CD4-positive, alpha-beta T cell treated with Interleukin-15 for 4 hours (primary cell): ENCODE measurements at regions not wholly inside any gene's neighbourhood (a gene's known extent, or its start where the extent isn't known, plus 50 kb on each side); places are given as distances from the start of the nearest gene placed in this dataset.

Source experiments
- DNase-seq: peaks from one replicate; pipeline ENCODE4 v3.0.0-alpha.2; 2020; ENCODE audit warnings: low spot score

- no peak for DNase-seq
These were observed 215.0 kb upstream of the ZFHX3 start for GRCh38 chr16:73262931-73263330.

GRCh38 chr16:73255031-73255430 lies 207.1 kb upstream of the ZFHX3 start:
- DNase-seq, result no peak

GRCh38 chr16:73253922-73254480 lies 206.1 kb upstream of the ZFHX3 start:
- DNase-seq, result no peak

- no peak for DNase-seq
These were observed 204.5 kb upstream of the ZFHX3 start for GRCh38 chr16:73252446-73252845.

- no peak for DNase-seq
These were observed 203.7 kb upstream of the ZFHX3 start for GRCh38 chr16:73251608-73252007.

- no peak for DNase-seq
These were observed 200.4 kb upstream of the ZFHX3 start for GRCh38 chr16:73248316-73248715.

- no peak for DNase-seq
These were observed 193.0 kb upstream of the ZFHX3 start for GRCh38 chr16:73240920-73241319.

GRCh38 chr16:73237601-73238000 lies 189.7 kb upstream of the ZFHX3 start:
- no peak for DNase-seq

- DNase-seq, result no peak
These were observed 186.6 kb upstream of the ZFHX3 start for GRCh38 chr16:73234496-73234895.

GRCh38 chr16:73233846-73234424 lies 186.0 kb upstream of the ZFHX3 start:
- DNase-seq, result no peak

- no peak for DNase-seq
These were observed 185.4 kb upstream of the ZFHX3 start for GRCh38 chr16:73233329-73233765.

- no peak for DNase-seq
These were observed 184.8 kb upstream of the ZFHX3 start for GRCh38 chr16:73232555-73233328.

- DNase-seq, result no peak
These were observed 184.1 kb upstream of the ZFHX3 start for GRCh38 chr16:73231944-73232554.

GRCh38 chr16:73231379-73231778 lies 183.5 kb upstream of the ZFHX3 start:
- DNase-seq, result no peak

GRCh38 chr16:73230651-73231050 lies 182.7 kb upstream of the ZFHX3 start:
- no peak for DNase-seq

- no peak for DNase-seq
These were observed 180.7 kb upstream of the ZFHX3 start for GRCh38 chr16:73228649-73229048.

- DNase-seq, result no peak
These were observed 178.7 kb upstream of the ZFHX3 start for GRCh38 chr16:73226675-73227074.

GRCh38 chr16:73225983-73226382 lies 178.1 kb upstream of the ZFHX3 start:
- DNase-seq, result no peak

- DNase-seq, result no peak
These were observed 172.9 kb upstream of the ZFHX3 start for GRCh38 chr16:73220836-73221235.

GRCh38 chr16:73219176-73219575 lies 171.2 kb upstream of the ZFHX3 start:
- DNase-seq, result no peak

- no peak for DNase-seq
These were observed 169.7 kb upstream of the ZFHX3 start for GRCh38 chr16:73217654-73218053.

GRCh38 chr16:73216932-73217331 lies 169.0 kb upstream of the ZFHX3 start:
- DNase-seq, result no peak
